Uterus (tissue), 2 donors: ENCODE measurements at regions not wholly inside any gene's neighbourhood (a gene's known extent, or its start where the extent isn't known, plus 50 kb on each side); places are given as distances from the start of the nearest gene placed in this dataset.
"Not testable (repeated sequence)": the region's sequence is repeated elsewhere in the genome, so short reads cannot be mapped to it uniquely, and the experiment has no call there.

Experiments
- POLR2A ChIP-seq, 2 donors: fragments of 450-650 bp; IDR thresholded peaks; one replicate each; pipeline ENCODE4 v1.6.1; 2016; ENCODE audit warnings: antibody characterized with exemption in 2 of 2, mild to moderate bottlenecking in 1 of 2, moderate library complexity in 1 of 2
- TF ChIP-seq, protein P1 (sequence below), 4 experiments: fragments of 200-600 bp in 2 of 4; fragments of 450-650 bp in 2 of 4; sonication (generic) in 2 of 4; IDR thresholded peaks; one replicate each; pipeline ENCODE4 v1.5.1; 2016 to 2019; ENCODE audit warnings: antibody characterized with exemption in 4 of 4, mild to moderate bottlenecking in 2 of 4, moderate library complexity in 1 of 4

DNA sequence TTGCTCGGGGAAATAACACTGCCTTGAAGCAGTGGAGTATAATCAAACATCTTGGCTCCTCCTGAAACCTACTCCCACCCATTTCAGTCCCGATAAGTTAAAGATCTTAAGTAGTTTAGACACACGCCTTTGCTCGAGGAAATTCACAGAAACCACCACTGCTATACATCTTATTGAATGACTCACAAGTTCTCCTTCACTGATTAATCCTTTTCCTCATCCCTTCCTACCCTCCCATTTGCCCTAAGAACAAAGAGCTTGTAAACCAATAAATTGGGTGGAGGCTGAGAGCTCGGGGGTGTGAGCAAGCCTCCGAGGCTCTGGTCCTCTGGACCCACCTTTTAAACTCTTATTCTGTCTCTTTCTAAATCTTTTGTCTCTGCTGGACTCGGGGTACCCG lies 86.5 kb downstream of the XCL2 start:
- TF ChIP-seq, protein P1, sequence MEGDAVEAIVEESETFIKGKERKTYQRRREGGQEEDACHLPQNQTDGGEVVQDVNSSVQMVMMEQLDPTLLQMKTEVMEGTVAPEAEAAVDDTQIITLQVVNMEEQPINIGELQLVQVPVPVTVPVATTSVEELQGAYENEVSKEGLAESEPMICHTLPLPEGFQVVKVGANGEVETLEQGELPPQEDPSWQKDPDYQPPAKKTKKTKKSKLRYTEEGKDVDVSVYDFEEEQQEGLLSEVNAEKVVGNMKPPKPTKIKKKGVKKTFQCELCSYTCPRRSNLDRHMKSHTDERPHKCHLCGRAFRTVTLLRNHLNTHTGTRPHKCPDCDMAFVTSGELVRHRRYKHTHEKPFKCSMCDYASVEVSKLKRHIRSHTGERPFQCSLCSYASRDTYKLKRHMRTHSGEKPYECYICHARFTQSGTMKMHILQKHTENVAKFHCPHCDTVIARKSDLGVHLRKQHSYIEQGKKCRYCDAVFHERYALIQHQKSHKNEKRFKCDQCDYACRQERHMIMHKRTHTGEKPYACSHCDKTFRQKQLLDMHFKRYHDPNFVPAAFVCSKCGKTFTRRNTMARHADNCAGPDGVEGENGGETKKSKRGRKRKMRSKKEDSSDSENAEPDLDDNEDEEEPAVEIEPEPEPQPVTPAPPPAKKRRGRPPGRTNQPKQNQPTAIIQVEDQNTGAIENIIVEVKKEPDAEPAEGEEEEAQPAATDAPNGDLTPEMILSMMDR (IDR thresholded peaks at IDR 0.05): not testable (repeated sequence)
- not testable (repeated sequence) for TF ChIP-seq POLR2A (IDR thresholded peaks at IDR 0.05)
